LoVo (cell line): ENCODE measurements at regions not wholly inside any gene's neighbourhood (a gene's known extent, or its start where the extent isn't known, plus 50 kb on each side); places are given as distances from the start of the nearest gene placed in this dataset.

Source experiments
- DNase-seq: peaks from one replicate; pipeline ENCODE4 v3.0.0-alpha.2; 2016; ENCODE audit warnings: low spot score

DNA sequence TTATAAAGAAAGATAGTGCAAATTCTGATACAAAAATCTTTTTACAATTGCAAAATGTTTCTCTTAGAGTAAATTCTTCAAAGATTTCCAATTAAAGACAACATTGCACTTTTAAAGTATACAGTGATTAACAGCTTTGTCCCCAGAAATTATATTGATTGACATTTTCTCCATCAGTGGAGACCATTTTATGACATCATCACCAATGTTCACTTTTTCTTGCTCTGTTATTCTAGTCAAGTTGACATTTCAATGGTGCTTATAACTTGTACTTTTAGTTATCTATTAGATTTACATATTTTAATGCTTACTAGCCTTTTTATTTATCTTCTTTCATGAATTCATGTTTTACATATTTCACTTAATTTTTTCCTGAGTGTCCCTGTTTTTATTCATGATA is 524.8 kb downstream of the HAO1 start:
- no peak for DNase-seq

GRCh38 chr20:7416382-7416781 is 523.9 kb downstream of the HAO1 start:
- DNase-seq: no peak

- DNase-seq: no peak
Measured at GRCh38 chr20:7420345-7420744, 519.9 kb downstream of the HAO1 start.

GRCh38 chr20:7426890-7427496 is 513.3 kb downstream of the HAO1 start:
- no peak for DNase-seq

GRCh38 chr20:7428946-7429345 is 511.3 kb downstream of the HAO1 start:
- DNase-seq: no peak

GRCh38 chr20:7432612-7433011 is 507.6 kb downstream of the HAO1 start:
- DNase-seq: no peak

GRCh38 chr20:7437311-7437710 is 502.9 kb downstream of the HAO1 start:
- DNase-seq: no peak

DNA sequence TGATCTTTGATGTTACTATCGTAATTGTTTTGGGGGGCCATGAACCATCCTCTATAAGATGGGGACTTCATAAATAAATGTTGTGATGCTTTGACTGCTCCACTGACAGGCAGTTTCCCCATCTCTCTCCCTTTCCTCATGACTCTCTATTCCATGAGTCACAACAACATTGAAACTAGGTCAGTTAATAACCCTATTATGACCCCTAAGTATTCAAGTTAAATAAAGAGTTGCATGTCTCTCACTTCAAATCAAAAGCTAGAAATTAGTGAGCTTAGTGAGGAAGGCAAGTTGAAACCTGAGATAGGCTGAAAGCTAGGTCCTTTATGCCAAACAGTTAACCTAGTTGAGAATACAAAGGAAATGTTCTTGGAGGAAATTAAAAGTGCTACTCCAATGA is 491.0 kb downstream of the HAO1 start:
- DNase-seq: no peak

GRCh38 chr20:7452890-7453289 is 487.4 kb downstream of the HAO1 start:
- DNase-seq: no peak

- no peak for DNase-seq
Measured at GRCh38 chr20:7454047-7454446, 486.2 kb downstream of the HAO1 start.

- DNase-seq: no peak
Measured at GRCh38 chr20:7458459-7458858, 481.8 kb downstream of the HAO1 start.

GRCh38 chr20:7459083-7459482 is 481.2 kb downstream of the HAO1 start:
- DNase-seq: no peak

DNA sequence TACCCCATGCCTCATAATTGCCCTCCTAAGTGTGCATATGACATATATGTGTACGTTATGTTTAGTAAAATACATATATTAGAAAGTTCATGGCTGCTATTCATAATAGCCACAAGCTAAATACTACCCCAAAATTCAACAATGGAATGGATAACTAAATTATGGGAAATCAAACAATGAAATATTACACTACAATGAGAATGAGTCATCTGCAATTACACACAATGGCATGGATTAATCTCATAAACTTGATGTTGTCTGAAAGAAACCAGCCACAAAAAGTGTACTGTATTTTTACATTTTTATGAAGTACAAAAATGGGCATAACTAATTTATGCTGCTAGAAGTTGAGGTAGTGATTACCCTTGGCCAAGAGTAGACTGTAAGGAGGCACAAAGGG is 477.0 kb downstream of the HAO1 start:
- DNase-seq: no peak

GRCh38 chr20:7470912-7471311 is 469.3 kb downstream of the HAO1 start:
- no peak for DNase-seq

DNA sequence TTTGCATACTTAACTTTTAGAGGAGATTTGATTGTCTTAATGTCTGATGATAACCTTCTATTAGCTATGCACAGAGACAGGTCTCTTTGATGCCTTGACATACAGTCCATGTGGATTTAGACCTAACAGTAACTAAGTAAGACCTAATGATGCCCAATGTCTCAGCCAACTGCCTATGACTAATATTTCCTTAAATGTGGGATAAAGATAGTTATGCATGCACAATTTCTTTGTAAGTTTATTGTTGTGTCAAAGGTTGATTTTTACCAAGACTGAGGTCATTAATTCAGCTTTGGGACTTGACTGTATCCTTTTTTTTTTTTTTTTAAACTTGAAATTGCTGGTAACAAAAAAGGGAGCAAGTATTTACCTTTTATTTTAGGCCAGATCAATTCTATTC is 450.0 kb downstream of the HAO1 start:
- no peak for DNase-seq

- DNase-seq: no peak
Measured at GRCh38 chr20:7492257-7492656, 448.0 kb downstream of the HAO1 start.

- DNase-seq: no peak
Measured at GRCh38 chr20:7493311-7493710, 446.9 kb downstream of the HAO1 start.

DNA sequence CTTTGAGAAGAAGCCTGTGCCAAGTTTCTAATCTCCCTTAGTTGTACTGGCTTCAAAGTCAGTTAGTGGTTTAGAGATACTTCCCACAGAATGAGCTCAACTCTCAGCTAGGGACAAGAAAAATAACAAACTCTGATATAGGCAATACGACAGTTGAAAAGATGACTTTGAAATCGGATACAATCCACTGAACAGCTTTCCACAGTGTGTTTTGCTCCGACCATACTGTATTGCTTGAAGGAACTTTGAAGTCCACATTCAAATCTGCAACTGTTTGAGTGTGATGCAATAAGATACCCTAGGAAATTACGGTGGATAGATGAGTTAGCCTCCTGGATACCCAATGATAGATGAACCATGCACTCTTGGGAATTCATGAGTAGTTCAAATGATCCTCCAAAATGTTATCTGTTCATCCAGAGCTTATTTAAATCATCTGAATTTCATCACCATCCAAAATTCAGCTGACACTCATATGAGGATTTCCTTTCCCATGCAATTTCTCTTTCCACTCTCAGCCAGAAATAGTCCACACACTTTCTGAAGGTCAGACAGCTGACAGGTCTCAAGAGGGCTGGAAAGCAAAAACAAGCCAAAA is 443.8 kb downstream of the HAO1 start:
- no peak for DNase-seq

GRCh38 chr20:7497985-7498384 is 442.3 kb downstream of the HAO1 start:
- DNase-seq: no peak

GRCh38 chr20:7499201-7499600 is 441.1 kb downstream of the HAO1 start:
- DNase-seq: no peak

DNA sequence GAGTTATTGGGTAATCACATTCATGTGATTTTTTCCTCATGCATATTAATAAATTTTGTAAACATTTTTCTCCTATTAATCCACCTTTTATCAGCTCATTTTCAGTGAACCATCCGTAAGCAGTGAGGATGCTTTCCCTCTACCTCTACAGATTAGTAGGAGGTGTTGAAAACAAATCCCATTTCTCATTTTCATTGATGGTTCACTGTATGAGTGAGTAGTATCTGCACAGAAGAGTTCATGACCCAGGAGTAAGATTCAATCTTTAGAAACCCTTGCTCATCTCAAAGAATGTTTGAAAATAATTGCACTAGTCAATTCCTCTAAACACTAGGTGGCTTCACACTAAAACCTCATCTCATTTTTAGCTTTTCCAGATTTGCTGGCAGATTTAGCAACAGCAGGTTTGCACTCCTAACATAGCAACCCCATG is 440.0 kb downstream of the HAO1 start:
- no peak for DNase-seq

- no peak for DNase-seq
Measured at GRCh38 chr20:7503501-7503900, 436.8 kb downstream of the HAO1 start.

DNA sequence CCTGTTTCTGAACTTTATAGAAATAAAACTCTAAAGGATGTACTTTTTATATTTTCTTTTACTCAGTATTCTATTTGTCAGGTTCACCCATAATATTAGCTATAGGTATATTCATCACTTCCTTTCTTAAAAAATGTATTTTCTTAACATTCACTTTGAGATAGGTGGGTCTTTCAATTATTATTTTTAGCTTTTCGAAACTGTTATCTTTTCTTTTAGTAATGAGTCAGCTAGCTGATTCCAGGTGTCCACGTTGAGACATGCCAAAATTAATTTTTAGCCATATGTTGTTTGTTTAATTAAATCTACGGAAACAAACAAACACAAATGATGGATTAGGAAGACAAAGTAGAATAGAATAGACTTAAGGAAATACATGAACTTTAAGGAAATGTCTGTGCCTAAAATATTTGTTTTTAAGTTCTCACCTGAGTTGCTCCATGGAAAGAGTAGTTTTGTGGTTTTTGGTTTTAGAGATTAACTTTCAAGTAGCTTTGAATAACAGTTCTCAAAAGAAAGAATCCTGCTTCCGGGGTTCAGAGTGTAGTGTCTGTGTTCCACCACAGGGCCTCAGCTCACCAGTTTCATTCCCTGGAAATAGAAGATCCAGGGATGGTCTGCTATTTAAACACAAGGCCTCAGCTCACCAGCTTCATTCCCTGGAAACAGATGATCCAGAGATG is 435.0 kb downstream of the HAO1 start:
- no peak for DNase-seq

DNA sequence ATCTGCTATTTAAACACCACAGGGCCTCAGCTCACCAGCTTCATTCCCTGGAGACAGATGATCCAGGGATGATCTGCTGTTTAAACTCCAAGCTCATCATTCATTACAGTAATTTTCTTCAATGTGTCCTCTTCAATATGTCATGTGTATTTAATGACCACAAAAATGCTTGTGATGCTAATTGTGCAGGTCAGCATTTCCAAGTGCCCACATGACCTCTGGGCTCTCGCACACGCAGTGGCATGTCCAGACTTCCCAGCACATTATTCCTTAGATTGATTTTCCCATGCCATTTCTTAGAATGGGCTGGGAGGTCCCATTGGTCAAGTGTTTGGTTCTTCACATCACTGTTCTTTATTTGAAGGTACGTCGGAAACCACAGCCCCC is 434.4 kb downstream of the HAO1 start:
- DNase-seq: no peak
